ENCODE measurements at regions not wholly inside any gene's neighbourhood (a gene's known extent, or its start where the extent isn't known, plus 50 kb on each side); places are given as distances from the start of the nearest gene placed in this dataset.

DNA sequence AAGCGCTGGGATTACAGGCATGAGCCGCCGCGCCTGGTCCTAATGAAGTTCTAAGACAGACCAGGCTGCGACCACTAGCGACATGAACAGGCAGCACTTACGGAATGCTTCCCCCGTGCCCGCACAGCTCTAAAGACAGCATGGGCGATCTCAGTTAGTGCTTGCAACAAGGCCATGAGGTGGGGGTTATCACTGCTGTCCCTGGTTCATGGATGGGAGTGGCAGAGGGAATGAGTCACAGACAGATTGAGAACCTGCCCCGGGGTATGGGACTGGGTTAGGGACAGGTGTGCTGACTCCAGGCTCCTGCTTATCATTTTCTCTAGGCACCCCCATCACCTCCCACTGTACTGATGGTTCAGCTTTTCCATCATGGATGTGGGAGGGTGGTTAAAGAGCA lies 160.9 kb downstream of the VRK1 start:
- TF ChIP-seq ZNF776 (tag by site-specific recombination; IDR thresholded peaks at IDR 0.05; ENCODE audit: borderline replicate concordance) (no peak), CTCF (tag by site-specific recombination; IDR thresholded peaks at IDR 0.05) (no peak), ZNF239 (tag by site-specific recombination; IDR thresholded peaks at IDR 0.05) (no peak), ZBTB8A (tag by site-specific recombination; IDR thresholded peaks at IDR 0.05) (no peak), ZNF23 (tag by site-specific recombination; IDR thresholded peaks at IDR 0.05; ENCODE audit: borderline replicate concordance) (no peak), ZNF548 (tag by site-specific recombination; IDR thresholded peaks at IDR 0.05) (no peak), ZNF214 (tag by site-specific recombination; IDR thresholded peaks at IDR 0.05; ENCODE audit: borderline replicate concordance) (no peak), ZNF514 (tag by site-specific recombination; IDR thresholded peaks at IDR 0.05) (no peak)
